ENCODE measurements at regions not wholly inside any gene's neighbourhood (a gene's known extent, or its start where the extent isn't known, plus 50 kb on each side); places are given as distances from the start of the nearest gene placed in this dataset.

DNA sequence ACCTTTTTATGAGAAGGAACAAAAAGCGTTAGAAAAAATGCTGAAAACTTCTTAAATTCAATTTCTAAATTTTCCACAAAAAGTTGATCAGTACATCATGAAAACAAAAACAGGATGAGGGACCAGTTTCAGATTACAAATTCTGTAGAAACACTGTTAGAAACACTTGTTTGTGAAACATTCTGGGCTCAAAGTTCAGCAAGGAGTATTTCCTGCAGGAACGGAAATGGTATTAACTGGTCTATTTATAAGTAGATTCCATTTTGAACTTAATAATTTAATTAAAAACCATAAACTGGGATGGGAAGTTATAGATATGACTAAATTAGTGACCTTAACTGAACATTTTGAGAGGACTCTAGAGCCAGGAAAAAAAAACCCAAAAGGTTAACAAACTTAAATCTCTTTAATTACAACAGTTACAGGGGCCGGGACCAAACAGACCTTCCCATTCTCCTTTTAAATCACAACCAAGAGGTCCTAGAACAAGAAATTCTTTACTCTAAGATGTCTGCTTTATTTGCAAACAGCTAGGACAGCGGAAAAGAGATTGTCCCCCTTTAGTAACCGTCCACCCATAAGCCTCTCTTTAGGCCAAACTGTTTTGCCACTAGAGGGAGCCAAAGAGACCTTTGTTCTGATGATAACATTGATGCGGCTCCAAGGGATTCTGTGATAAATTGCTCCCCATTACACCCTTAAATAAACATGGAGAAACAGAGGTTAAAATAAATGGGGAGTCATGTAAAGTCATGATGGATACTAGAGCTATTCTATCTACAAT is 69.0 kb upstream of the RERGL start:
- Mint-ChIP-seq H3K4me1 (ENCODE audit: low read depth) (no peaks in the 10 kb centered on the region), H3K4me3 (no peak overlapping the region), H3K36me3 (ENCODE audit: low read depth) (no peaks in the 10 kb centered on the region), H3K9me3 (peaks cover 2% of the 10 kb centered on the region), H3K27me3 (no peaks in the 10 kb centered on the region), H3K27ac (no peak overlapping the region)
- TF ChIP-seq, protein P1, sequence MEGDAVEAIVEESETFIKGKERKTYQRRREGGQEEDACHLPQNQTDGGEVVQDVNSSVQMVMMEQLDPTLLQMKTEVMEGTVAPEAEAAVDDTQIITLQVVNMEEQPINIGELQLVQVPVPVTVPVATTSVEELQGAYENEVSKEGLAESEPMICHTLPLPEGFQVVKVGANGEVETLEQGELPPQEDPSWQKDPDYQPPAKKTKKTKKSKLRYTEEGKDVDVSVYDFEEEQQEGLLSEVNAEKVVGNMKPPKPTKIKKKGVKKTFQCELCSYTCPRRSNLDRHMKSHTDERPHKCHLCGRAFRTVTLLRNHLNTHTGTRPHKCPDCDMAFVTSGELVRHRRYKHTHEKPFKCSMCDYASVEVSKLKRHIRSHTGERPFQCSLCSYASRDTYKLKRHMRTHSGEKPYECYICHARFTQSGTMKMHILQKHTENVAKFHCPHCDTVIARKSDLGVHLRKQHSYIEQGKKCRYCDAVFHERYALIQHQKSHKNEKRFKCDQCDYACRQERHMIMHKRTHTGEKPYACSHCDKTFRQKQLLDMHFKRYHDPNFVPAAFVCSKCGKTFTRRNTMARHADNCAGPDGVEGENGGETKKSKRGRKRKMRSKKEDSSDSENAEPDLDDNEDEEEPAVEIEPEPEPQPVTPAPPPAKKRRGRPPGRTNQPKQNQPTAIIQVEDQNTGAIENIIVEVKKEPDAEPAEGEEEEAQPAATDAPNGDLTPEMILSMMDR (IDR thresholded peaks at IDR 0.05), result peak; percentile 74
- intact Hi-C loops (cut with micrococcal nuclease), result loop anchor here (2.0 kb wide), 1 partner anchor 66 kb away; no protein-coding TSS in a partner anchor
- DNase-seq, result peak; percentile 40
- ChIA-PET POLR2A (no interaction called here), CTCF (interaction anchor here (1.0 to 1.9 kb wide), 6 partner anchors 8 to 1056 kb away, joined by 3 to 10 read pairs (median 4); no protein-coding TSS in a partner anchor)
- ATAC-seq, result peak; percentile 45

DNA sequence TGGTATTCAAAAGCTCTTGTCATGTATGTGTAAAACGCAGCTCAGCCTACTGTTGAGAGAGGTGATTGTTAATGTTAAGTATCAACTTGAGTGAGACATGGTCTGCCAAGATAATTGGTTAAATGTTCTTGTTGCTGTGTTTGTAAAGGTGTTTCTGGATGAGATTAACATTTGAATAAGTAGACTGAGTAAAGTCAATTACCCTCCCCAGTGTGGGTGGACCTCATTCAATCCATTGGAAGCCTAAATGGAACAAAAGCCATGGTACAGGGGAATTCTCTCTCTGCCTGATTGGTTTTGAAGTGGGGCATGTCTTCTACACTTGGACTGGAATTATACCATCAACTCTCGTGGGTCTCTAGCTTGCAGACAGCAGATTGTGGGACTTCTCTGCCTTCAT is 63.8 kb upstream of the RERGL start:
- Mint-ChIP-seq H3K27me3 (no peaks in the 10 kb centered on the region), H3K36me3 (ENCODE audit: low read depth) (no peaks in the 10 kb centered on the region), H3K9me3 (no peaks in the 10 kb centered on the region), H3K27ac (no peak overlapping the region), H3K4me1 (ENCODE audit: low read depth) (no peaks in the 10 kb centered on the region), H3K4me3 (no peak overlapping the region)
- TF ChIP-seq, protein P1 (IDR thresholded peaks at IDR 0.05), result no peak
- no peak for DNase-seq
- POLR2A ChIA-PET, result no interaction called here
- intact Hi-C loops (cut with micrococcal nuclease), result no loop called here
- CTCF ChIA-PET, result no interaction called here
- ATAC-seq, result no peak

DNA sequence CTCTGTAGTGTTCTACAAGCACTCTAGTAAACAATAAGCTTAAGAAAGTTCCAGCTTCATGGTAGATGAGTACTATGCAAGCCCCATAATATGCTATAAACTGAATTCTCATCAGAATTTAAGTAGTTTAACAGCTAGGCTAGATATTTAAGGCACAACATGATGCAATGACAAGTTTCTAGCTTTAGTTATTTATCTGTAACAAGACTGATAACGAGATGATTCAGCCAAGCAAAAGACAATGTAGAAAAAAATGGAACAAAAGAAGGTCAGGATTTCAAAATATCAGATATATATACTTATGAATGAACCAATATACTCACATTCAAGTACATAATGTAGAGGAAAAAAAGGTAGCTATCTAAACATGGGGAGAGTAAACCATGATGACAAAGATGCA is 61.0 kb upstream of the RERGL start:
- H3K9me3 Mint-ChIP-seq, result no peaks in the 10 kb centered on the region
- no peak for DNase-seq
- CTCF ChIA-PET, result interaction anchor here (1.5 to 1.9 kb wide), 2 partner anchors 8 to 10 kb away, joined by 4 to 10 read pairs; no protein-coding TSS in a partner anchor
- no peak overlapping the region for H3K4me3 Mint-ChIP-seq
- no peaks in the 10 kb centered on the region for H3K36me3 Mint-ChIP-seq (ENCODE audit: low read depth)
- H3K4me1 Mint-ChIP-seq (ENCODE audit: low read depth), result no peaks in the 10 kb centered on the region
- no peak overlapping the region for H3K27ac Mint-ChIP-seq
- H3K27me3 Mint-ChIP-seq, result no peaks in the 10 kb centered on the region
- POLR2A ChIA-PET, result interaction anchor here (0.6 kb wide), 1 partner anchor 10 kb away, joined by 3 read pairs; no protein-coding TSS in a partner anchor
- ATAC-seq, result no peak
- TF ChIP-seq, protein P1 (IDR thresholded peaks at IDR 0.05), result no peak
- intact Hi-C loops (cut with micrococcal nuclease), result no loop called here

DNA sequence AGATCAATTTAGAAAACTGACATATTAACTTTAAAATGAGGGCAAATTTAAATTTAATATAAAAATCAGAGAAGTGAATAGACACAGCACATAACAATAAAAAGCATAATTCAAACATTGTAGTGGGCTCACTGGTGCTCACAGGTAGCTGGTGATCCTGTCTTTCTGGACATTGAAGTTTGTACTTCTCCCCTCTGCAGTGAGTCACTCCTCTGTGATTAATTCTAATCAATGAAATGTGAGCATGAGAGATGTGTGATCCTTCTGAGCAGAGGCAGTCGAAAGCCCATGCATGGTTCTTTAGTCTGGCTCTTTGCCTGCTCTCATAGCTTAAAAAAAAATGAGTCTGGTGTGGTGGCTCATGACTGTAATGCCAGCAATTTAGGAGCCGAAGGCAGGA is 59.0 kb upstream of the RERGL start:
- no peaks in the 10 kb centered on the region for H3K36me3 Mint-ChIP-seq (ENCODE audit: low read depth)
- H3K4me1 Mint-ChIP-seq (ENCODE audit: low read depth), result no peaks in the 10 kb centered on the region
- no peaks in the 10 kb centered on the region for H3K9me3 Mint-ChIP-seq
- intact Hi-C loops (cut with micrococcal nuclease), result no loop called here
- ChIA-PET CTCF (no interaction called here), POLR2A (no interaction called here)
- ATAC-seq, result no peak
- no peak overlapping the region for H3K4me3 Mint-ChIP-seq
- no peaks in the 10 kb centered on the region for H3K27me3 Mint-ChIP-seq
- no peak overlapping the region for H3K27ac Mint-ChIP-seq
- TF ChIP-seq, protein P1 (IDR thresholded peaks at IDR 0.05), result no peak
- DNase-seq, result no peak

DNA sequence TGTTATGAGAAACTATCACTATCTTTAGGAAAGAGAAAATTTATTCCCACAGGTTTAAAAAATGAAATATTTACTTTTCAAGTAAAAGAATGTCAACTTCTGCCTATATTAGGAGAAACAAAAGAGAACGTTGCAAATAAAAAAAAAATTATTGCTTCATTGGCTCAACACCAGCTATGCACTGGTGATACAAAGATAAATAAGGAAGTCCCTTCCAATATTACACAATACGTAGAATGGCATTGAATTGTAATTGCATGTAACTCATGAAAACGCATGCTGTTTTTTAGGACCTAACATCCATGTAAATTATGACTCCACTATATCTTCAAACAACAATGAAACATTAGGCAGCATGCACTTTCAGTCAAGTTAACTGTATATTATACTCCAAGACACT is 56.4 kb upstream of the RERGL start:
- Mint-ChIP-seq H3K9me3 (no peaks in the 10 kb centered on the region), H3K27me3 (no peaks in the 10 kb centered on the region), H3K36me3 (ENCODE audit: low read depth) (no peaks in the 10 kb centered on the region), H3K4me1 (ENCODE audit: low read depth) (no peaks in the 10 kb centered on the region), H3K4me3 (no peak overlapping the region), H3K27ac (no peak overlapping the region)
- ChIA-PET CTCF (no interaction called here), POLR2A (no interaction called here)
- TF ChIP-seq, protein P1 (IDR thresholded peaks at IDR 0.05), result no peak
- DNase-seq, result no peak
- intact Hi-C loops (cut with micrococcal nuclease), result no loop called here
- ATAC-seq, result no peak
